SK-N-SH treated with all-trans-retinoic acid at 6 μM for 48 hours (cell line): ENCODE measurements at regions not wholly inside any gene's neighbourhood (a gene's known extent, or its start where the extent isn't known, plus 50 kb on each side); places are given as distances from the start of the nearest gene placed in this dataset.

Source experiments
- ATAC-seq: fragments of 200-7000 bp; cut with Tn5 transposase; 3 replicates; pipeline ENCODE4 v1.9.1; 2020; ENCODE audit warnings: mild to moderate bottlenecking, moderate library complexity
- ARNTL ChIP-seq: fragments of 450-650 bp; formaldehyde crosslinking; IDR thresholded peaks from 2 replicates; pipeline ENCODE4 v1.5.0; 2020; ENCODE audit warnings: low read depth, mild to moderate bottlenecking, moderate library complexity, borderline replicate concordance
- BACH2 ChIP-seq: fragments of 250-450 bp; sonication (Bioruptor Pico); IDR thresholded peaks from 2 replicates; pipeline ENCODE4 v1.9.0; 2021; ENCODE audit warnings: mild to moderate bottlenecking, borderline replicate concordance
- CREB5 ChIP-seq: fragments of 250-450 bp; sonication (Bioruptor Pico); IDR thresholded peaks from 2 replicates; pipeline ENCODE4 v1.5.1; 2020; ENCODE audit warnings: low read depth, mild to moderate bottlenecking, moderate library complexity
- CSDC2 ChIP-seq: fragments of 250-450 bp; sonication (Bioruptor Pico); IDR thresholded peaks from 2 replicates; pipeline ENCODE4 v1.5.0; 2020; ENCODE audit warnings: mild to moderate bottlenecking, moderate library complexity
- CSRNP3 ChIP-seq: fragments of 250-450 bp; sonication (Bioruptor Pico); IDR thresholded peaks from 2 replicates; pipeline ENCODE4 v1.5.1; 2021; ENCODE audit warnings: mild to moderate bottlenecking, moderate library complexity
- ESRRG ChIP-seq: fragments of 250-450 bp; sonication (Bioruptor Pico); IDR thresholded peaks from 2 replicates; pipeline ENCODE4 v1.6.1; 2021; ENCODE audit warnings: mild to moderate bottlenecking
- GLIS3 ChIP-seq: fragments of 250-450 bp; sonication (Bioruptor Pico); IDR thresholded peaks from 2 replicates; pipeline ENCODE4 v1.5.0; 2020; ENCODE audit warnings: mild to moderate bottlenecking, moderate library complexity
- ISL1 ChIP-seq: fragments of 250-450 bp; sonication (Bioruptor Pico); IDR thresholded peaks from 2 replicates; pipeline ENCODE4 v2.1.2; 2022; ENCODE audit warnings: mild to moderate bottlenecking, moderate library complexity
- OSR1 ChIP-seq: fragments of 250-450 bp; sonication (Bioruptor Pico); IDR thresholded peaks from 2 replicates; pipeline ENCODE4 v1.8.0; 2022; ENCODE audit warnings: moderate library complexity, mild to moderate bottlenecking, inconsistent platforms
- PATZ1 ChIP-seq: fragments of 250-450 bp; sonication (Bioruptor Pico); IDR thresholded peaks from 2 replicates; pipeline ENCODE4 v1.8.0; 2020; ENCODE audit warnings: mild to moderate bottlenecking, moderate library complexity, borderline replicate concordance
- PPARA ChIP-seq: fragments of 250-450 bp; sonication (Bioruptor Pico); IDR thresholded peaks from 2 replicates; pipeline ENCODE4 v1.5.0; 2020; ENCODE audit warnings: mild to moderate bottlenecking, borderline replicate concordance
- RARB ChIP-seq: fragments of 250-450 bp; sonication (Bioruptor Pico); IDR thresholded peaks from 2 replicates; pipeline ENCODE4 v1.8.0; 2021; ENCODE audit warnings: mild to moderate bottlenecking, moderate library complexity
- SNAI2 ChIP-seq: fragments of 250-450 bp; sonication (Bioruptor Pico); IDR thresholded peaks from 2 replicates; pipeline ENCODE4 v1.5.0; 2020; ENCODE audit warnings: mild to moderate bottlenecking, moderate library complexity
- TOX ChIP-seq: fragments of 250-450 bp; sonication (Bioruptor Pico); IDR thresholded peaks from 2 replicates; pipeline ENCODE4 v1.8.0; 2021; ENCODE audit warnings: mild to moderate bottlenecking, moderate library complexity, borderline replicate concordance
- TSHZ2 ChIP-seq: fragments of 250-450 bp; sonication (Bioruptor Pico); IDR thresholded peaks from 2 replicates; pipeline ENCODE4 v1.5.0; 2020; ENCODE audit warnings: mild to moderate bottlenecking, moderate library complexity
- ZC3H10 ChIP-seq: fragments of 250-450 bp; sonication (Bioruptor Pico); IDR thresholded peaks from 2 replicates; pipeline ENCODE4 v1.5.1; 2021; ENCODE audit warnings: mild to moderate bottlenecking, moderate library complexity
- ZFP3 ChIP-seq: fragments of 250-450 bp; sonication (Bioruptor Pico); IDR thresholded peaks from 2 replicates; pipeline ENCODE4 v1.5.0; 2020; ENCODE audit warnings: mild to moderate bottlenecking, moderate library complexity
- ZFP30 ChIP-seq: fragments of 450-650 bp; formaldehyde crosslinking; IDR thresholded peaks from 2 replicates; pipeline ENCODE4 v1.5.0; 2022; ENCODE audit warnings: mild to moderate bottlenecking, moderate library complexity
- ZNF565 ChIP-seq: fragments of 450-650 bp; formaldehyde crosslinking; conservative IDR thresholded peaks from 2 replicates; pipeline ENCODE4 v1.5.0; 2020; ENCODE audit warnings: low read depth, mild to moderate bottlenecking, moderate library complexity
- ZNF70 ChIP-seq: fragments of 450-650 bp; formaldehyde crosslinking; IDR thresholded peaks from 2 replicates; pipeline ENCODE4 v1.5.0; 2020; ENCODE audit warnings: mild to moderate bottlenecking, moderate library complexity
- ZNF8 ChIP-seq: fragments of 450-650 bp; formaldehyde crosslinking; IDR thresholded peaks from 2 replicates; pipeline ENCODE4 v1.5.0; 2020; ENCODE audit warnings: mild to moderate bottlenecking, moderate library complexity

GRCh38 chr10:3958472-3958996 is 173.5 kb upstream of the KLF6 start:
- TF ChIP-seq ZNF70 (CRISPR knock-in tag) (no peak), ZFP3 (no peak), ESRRG (CRISPR knock-in tag) (no peak), BACH2 (CRISPR knock-in tag) (no peak), ZNF565 (CRISPR knock-in tag) (no peak), GLIS3 (CRISPR knock-in tag) (no peak), CREB5 (no peak), ZFP30 (CRISPR knock-in tag) (no peak), ZNF8 (CRISPR knock-in tag) (no peak), ISL1 (CRISPR knock-in tag) (no peak), CSRNP3 (CRISPR knock-in tag) (no peak), PPARA (CRISPR knock-in tag) (no peak), TSHZ2 (CRISPR knock-in tag) (no peak), TOX (CRISPR knock-in tag) (no peak), ZC3H10 (no peak), SNAI2 (CRISPR knock-in tag) (no peak)
- ATAC-seq, result no peak

GRCh38 chr10:3955955-3956617 is 171.1 kb upstream of the KLF6 start:
- ATAC-seq, result no peak
- no peak for TF ChIP-seq PATZ1
- no peak for TF ChIP-seq CSRNP3 (CRISPR knock-in tag)
- no peak for TF ChIP-seq ESRRG (CRISPR knock-in tag)
- TF ChIP-seq CREB5, result no peak

GRCh38 chr10:3955493-3955892 is 170.5 kb upstream of the KLF6 start:
- ATAC-seq, result peak; percentile 32; the same call in 1 of the 3 replicates
- TF ChIP-seq ESRRG (CRISPR knock-in tag), result no peak
- no peak for TF ChIP-seq BACH2 (CRISPR knock-in tag)
- no peak for TF ChIP-seq ZC3H10
- TF ChIP-seq SNAI2 (CRISPR knock-in tag), result no peak
- TF ChIP-seq CSDC2, result no peak
- TF ChIP-seq PATZ1, result no peak
- TF ChIP-seq CSRNP3 (CRISPR knock-in tag), result no peak
- TF ChIP-seq PPARA (CRISPR knock-in tag), result no peak
- no peak for TF ChIP-seq ISL1 (CRISPR knock-in tag)
- TF ChIP-seq ARNTL (CRISPR knock-in tag), result no peak
- no peak for TF ChIP-seq ZFP30 (CRISPR knock-in tag)
- TF ChIP-seq GLIS3 (CRISPR knock-in tag), result no peak
- TF ChIP-seq CREB5, result no peak
- TF ChIP-seq OSR1 (CRISPR knock-in tag), result no peak
- TF ChIP-seq ZNF565 (CRISPR knock-in tag), result no peak
- TF ChIP-seq RARB (CRISPR knock-in tag), result no peak
